ENCODE measurements at regions not wholly inside any gene's neighbourhood (a gene's known extent, or its start where the extent isn't known, plus 50 kb on each side); places are given as distances from the start of the nearest gene placed in this dataset.

DNA sequence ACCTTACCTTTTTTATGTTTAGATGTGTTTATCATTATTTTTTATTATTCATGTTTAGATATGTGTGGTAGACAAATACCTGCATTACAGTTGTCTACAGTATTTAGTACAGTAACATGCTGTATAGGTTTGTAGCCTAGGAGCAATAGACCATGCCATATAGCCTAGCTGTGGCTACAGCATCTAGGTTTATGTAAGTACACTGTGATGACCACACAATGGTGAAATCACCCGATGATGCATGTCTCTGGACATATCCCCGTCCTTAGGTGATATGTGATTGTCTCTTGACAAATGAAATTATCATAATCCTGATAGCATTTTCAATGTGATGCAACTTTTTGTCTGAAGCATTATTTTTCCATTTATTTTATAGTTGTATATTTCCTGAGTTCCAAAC, 121.2 kb downstream of the DISP1 start:
- Histone ChIP-seq H3K9ac (no peak overlapping the region), H3K4me1 (ENCODE audit: control insufficient read depth in 1 of 2, insufficient read depth in 2 of 2, low read depth in 1 of 2, low read length in 1 of 2) (no peaks in the 10 kb centered on the region; a peak in 1 of 4 replicates), H3F3A (replicated peaks; ENCODE audit: insufficient read depth) (no peaks in the 10 kb centered on the region), H3K9me3 (no peaks in the 10 kb centered on the region), H3K27ac (ENCODE audit: low read depth in 2 of 2, low read length in 1 of 2) (no peak overlapping the region), H3K36me3 (replicated peaks in 1 of 2; ENCODE audit: control insufficient read depth in 1 of 2, insufficient read depth in 2 of 2, low read length in 1 of 2) (no peaks in the 10 kb centered on the region), H3K9me2 (no peaks in the 10 kb centered on the region), H2AFZ (ENCODE audit: low read depth) (no peak overlapping the region), H3K4me2 (no peak overlapping the region), H3K4me3 (ENCODE audit: low read depth in 2 of 2, low read length in 1 of 2) (no peak overlapping the region), H4K20me1 (ENCODE audit: insufficient read depth) (no peaks in the 10 kb centered on the region), H3K79me2 (ENCODE audit: insufficient read depth) (no peaks in the 10 kb centered on the region), H3K27me3 (ENCODE audit: insufficient read depth) (no peaks in the 10 kb centered on the region)
- DNase-seq, result no peak
- POLR2A ChIA-PET, result no interaction called here
- CTCF ChIA-PET, result interaction anchor here (0.7 kb wide), 1 partner anchor 188 kb away, joined by 3 read pairs; no protein-coding TSS in a partner anchor
- 63% methylated on average over 2 of the region's 2 CpGs for WGBS (ENCODE audit: low lambda C conversion rate)
- no peak for TF ChIP-seq YY1 (IDR thresholded peaks at IDR 0.05; ENCODE audit: low read depth)
- no peak for TF ChIP-seq NFIC (IDR thresholded peaks at IDR 0.05; ENCODE audit: borderline replicate concordance)
- no peak for TF ChIP-seq TAF1 (IDR thresholded peaks at IDR 0.05; ENCODE audit: borderline replicate concordance, low read depth, low read length)
- TF ChIP-seq, protein P1, sequence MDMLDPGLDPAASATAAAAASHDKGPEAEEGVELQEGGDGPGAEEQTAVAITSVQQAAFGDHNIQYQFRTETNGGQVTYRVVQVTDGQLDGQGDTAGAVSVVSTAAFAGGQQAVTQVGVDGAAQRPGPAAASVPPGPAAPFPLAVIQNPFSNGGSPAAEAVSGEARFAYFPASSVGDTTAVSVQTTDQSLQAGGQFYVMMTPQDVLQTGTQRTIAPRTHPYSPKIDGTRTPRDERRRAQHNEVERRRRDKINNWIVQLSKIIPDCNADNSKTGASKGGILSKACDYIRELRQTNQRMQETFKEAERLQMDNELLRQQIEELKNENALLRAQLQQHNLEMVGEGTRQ (IDR thresholded peaks at IDR 0.05; ENCODE audit: borderline replicate concordance, low read depth, low read length), result no peak
- no peak for TF ChIP-seq FOXM1 (IDR thresholded peaks at IDR 0.05; ENCODE audit: low read depth)

DNA sequence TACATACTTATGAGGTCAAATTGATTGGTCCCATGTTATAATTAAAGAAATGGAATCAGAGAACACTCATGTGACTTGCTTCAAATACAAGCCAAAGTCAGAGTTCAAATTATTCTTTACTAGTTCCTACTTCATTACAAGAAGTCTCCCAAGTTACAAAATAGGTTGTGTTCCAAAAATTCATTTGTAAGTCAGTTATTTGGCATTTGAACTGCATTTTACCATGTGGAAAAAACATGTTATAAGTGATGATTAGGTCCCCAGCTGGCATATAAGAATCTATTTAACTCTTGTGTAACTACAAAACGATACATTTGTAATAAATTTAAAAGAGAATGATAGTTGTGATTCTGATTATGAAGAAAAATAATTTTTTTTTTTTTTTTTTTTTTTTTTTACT, 124.1 kb downstream of the DISP1 start:
- Histone ChIP-seq H3K27ac (ENCODE audit: low read depth in 2 of 2, low read length in 1 of 2) (no peak overlapping the region), H3K9me2 (no peaks in the 10 kb centered on the region), H3K4me2 (no peak overlapping the region), H3K36me3 (replicated peaks in 1 of 2; ENCODE audit: control insufficient read depth in 1 of 2, insufficient read depth in 2 of 2, low read length in 1 of 2) (peaks cover 0 to 2% of the 10 kb centered on the region in 2 experiments), H2AFZ (ENCODE audit: low read depth) (no peak overlapping the region), H3K9me3 (no peaks in the 10 kb centered on the region), H4K20me1 (ENCODE audit: insufficient read depth) (no peaks in the 10 kb centered on the region), H3K9ac (no peak overlapping the region), H3K79me2 (ENCODE audit: insufficient read depth) (no peaks in the 10 kb centered on the region), H3K4me1 (ENCODE audit: control insufficient read depth in 1 of 2, insufficient read depth in 2 of 2, low read depth in 1 of 2, low read length in 1 of 2) (no peaks in the 10 kb centered on the region), H3K27me3 (ENCODE audit: insufficient read depth) (no peaks in the 10 kb centered on the region), H3F3A (replicated peaks; ENCODE audit: insufficient read depth) (no peaks in the 10 kb centered on the region), H3K4me3 (ENCODE audit: low read depth in 2 of 2, low read length in 1 of 2) (no peak overlapping the region)
- TF ChIP-seq, protein P2, sequence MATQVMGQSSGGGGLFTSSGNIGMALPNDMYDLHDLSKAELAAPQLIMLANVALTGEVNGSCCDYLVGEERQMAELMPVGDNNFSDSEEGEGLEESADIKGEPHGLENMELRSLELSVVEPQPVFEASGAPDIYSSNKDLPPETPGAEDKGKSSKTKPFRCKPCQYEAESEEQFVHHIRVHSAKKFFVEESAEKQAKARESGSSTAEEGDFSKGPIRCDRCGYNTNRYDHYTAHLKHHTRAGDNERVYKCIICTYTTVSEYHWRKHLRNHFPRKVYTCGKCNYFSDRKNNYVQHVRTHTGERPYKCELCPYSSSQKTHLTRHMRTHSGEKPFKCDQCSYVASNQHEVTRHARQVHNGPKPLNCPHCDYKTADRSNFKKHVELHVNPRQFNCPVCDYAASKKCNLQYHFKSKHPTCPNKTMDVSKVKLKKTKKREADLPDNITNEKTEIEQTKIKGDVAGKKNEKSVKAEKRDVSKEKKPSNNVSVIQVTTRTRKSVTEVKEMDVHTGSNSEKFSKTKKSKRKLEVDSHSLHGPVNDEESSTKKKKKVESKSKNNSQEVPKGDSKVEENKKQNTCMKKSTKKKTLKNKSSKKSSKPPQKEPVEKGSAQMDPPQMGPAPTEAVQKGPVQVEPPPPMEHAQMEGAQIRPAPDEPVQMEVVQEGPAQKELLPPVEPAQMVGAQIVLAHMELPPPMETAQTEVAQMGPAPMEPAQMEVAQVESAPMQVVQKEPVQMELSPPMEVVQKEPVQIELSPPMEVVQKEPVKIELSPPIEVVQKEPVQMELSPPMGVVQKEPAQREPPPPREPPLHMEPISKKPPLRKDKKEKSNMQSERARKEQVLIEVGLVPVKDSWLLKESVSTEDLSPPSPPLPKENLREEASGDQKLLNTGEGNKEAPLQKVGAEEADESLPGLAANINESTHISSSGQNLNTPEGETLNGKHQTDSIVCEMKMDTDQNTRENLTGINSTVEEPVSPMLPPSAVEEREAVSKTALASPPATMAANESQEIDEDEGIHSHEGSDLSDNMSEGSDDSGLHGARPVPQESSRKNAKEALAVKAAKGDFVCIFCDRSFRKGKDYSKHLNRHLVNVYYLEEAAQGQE (IDR thresholded peaks at IDR 0.05; ENCODE audit: low read depth, low read length), result no peak
- TF ChIP-seq FOXM1 (IDR thresholded peaks at IDR 0.05; ENCODE audit: low read depth) (no peak), CHD2 (IDR thresholded peaks at IDR 0.05; ENCODE audit: low read length, partially characterized antibody) (no peak), JUND (IDR thresholded peaks at IDR 0.05) (no peak), RCOR1 (IDR thresholded peaks at IDR 0.05; ENCODE audit: low read length) (no peak), RAD21 (IDR thresholded peaks at IDR 0.05; ENCODE audit: low read length) (no peak), EP300 (IDR thresholded peaks at IDR 0.05; ENCODE audit: borderline replicate concordance in 1 of 2, low read depth in 1 of 2, low read length in 1 of 2) (no peak), GABPA (IDR thresholded peaks at IDR 0.05; ENCODE audit: low read depth) (no peak)
- TF ChIP-seq, protein P3, sequence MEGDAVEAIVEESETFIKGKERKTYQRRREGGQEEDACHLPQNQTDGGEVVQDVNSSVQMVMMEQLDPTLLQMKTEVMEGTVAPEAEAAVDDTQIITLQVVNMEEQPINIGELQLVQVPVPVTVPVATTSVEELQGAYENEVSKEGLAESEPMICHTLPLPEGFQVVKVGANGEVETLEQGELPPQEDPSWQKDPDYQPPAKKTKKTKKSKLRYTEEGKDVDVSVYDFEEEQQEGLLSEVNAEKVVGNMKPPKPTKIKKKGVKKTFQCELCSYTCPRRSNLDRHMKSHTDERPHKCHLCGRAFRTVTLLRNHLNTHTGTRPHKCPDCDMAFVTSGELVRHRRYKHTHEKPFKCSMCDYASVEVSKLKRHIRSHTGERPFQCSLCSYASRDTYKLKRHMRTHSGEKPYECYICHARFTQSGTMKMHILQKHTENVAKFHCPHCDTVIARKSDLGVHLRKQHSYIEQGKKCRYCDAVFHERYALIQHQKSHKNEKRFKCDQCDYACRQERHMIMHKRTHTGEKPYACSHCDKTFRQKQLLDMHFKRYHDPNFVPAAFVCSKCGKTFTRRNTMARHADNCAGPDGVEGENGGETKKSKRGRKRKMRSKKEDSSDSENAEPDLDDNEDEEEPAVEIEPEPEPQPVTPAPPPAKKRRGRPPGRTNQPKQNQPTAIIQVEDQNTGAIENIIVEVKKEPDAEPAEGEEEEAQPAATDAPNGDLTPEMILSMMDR (IDR thresholded peaks at IDR 0.05), result no peak
- ChIA-PET CTCF (no interaction called here), POLR2A (no interaction called here)
- no peak for DNase-seq
- 81% methylated on average over 1 of the region's 1 CpG for WGBS (ENCODE audit: low lambda C conversion rate)
